ENCODE measurements at regions not wholly inside any gene's neighbourhood (a gene's known extent, or its start where the extent isn't known, plus 50 kb on each side); places are given as distances from the start of the nearest gene placed in this dataset.

GRCh38 chr10:133013463-133013862 is 71.1 kb upstream of the CFAP46 start:
- Histone ChIP-seq H3K27me3 (ENCODE audit: insufficient read depth, low read length) (no peaks in the 10 kb centered on the region), H3K9me3 (ENCODE audit: control insufficient read depth in 1 of 2, insufficient read depth in 1 of 2, low read depth in 1 of 2, low read length in 2 of 2) (no peaks in the 10 kb centered on the region), H3K4me2 (ENCODE audit: low read length) (peak overlapping the region; percentile 38), H3K9me2 (ENCODE audit: insufficient read depth) (no peaks in the 10 kb centered on the region), H3K9ac (ENCODE audit: low read length) (peak overlapping the region; percentile 32; the same call in 1 of the 2 replicates), H2AFZ (ENCODE audit: low read depth, low read length, poor library complexity, severe bottlenecking) (no peak overlapping the region), H3K4me3 (replicated peaks in 1 of 2; ENCODE audit: low read depth in 1 of 2, low read length in 2 of 2) (no peak overlapping the region), H3K36me3 (ENCODE audit: control insufficient read depth in 1 of 2, insufficient read depth in 2 of 2, low read length in 2 of 2) (no peaks in the 10 kb centered on the region), H3K79me2 (ENCODE audit: insufficient read depth, low read length) (no peaks in the 10 kb centered on the region), H3K27ac (ENCODE audit: low read depth, low read length) (no peak overlapping the region), H4K20me1 (ENCODE audit: insufficient read depth) (no peaks in the 10 kb centered on the region), H3K4me1 (ENCODE audit: control insufficient read depth in 1 of 2, insufficient read depth in 2 of 2, low read length in 2 of 2) (peaks cover 0 to 29% of the 10 kb centered on the region in 2 experiments; a peak in 2 of 4 replicates)
- TF ChIP-seq ELF1 (IDR thresholded peaks at IDR 0.05; ENCODE audit: borderline replicate concordance, low read depth) (peak; percentile 84; the same call in 1 of the 2 replicates), EZH2 (IDR thresholded peaks at IDR 0.05) (no peak)
- RAD21 ChIA-PET (ENCODE audit: low non-redundant PET in 1 of 2, low total read pairs in 2 of 2, uncharacterized antibody in 2 of 2, unreplicated experiment in 2 of 2) = no interaction called here
- intact Hi-C loops (cut with micrococcal nuclease) = no loop called here
- POLR2A ChIA-PET = no interaction called here
- CTCF ChIA-PET = no interaction called here
- no peak for DNase-seq (ENCODE audit: low read depth, low spot score)
- no TSS peak for BruUV-seq (replicated peaks)
- peak; percentile 55 for ATAC-seq

- POLR2A ChIA-PET = no interaction called here
- RAD21 ChIA-PET (ENCODE audit: low non-redundant PET in 1 of 2, low total read pairs in 2 of 2, uncharacterized antibody in 2 of 2, unreplicated experiment in 2 of 2) = no interaction called here
- no peak overlapping the region for H3K4me3 ChIP-seq (replicated peaks in 1 of 2; ENCODE audit: low read depth in 1 of 2, low read length in 2 of 2)
- no peaks in the 10 kb centered on the region for H3K36me3 ChIP-seq (ENCODE audit: control insufficient read depth in 1 of 2, insufficient read depth in 2 of 2, low read length in 2 of 2)
- H4K20me1 ChIP-seq (ENCODE audit: insufficient read depth) = no peaks in the 10 kb centered on the region
- no peaks in the 10 kb centered on the region for H3K27me3 ChIP-seq (ENCODE audit: insufficient read depth, low read length)
- H3K4me1 ChIP-seq (ENCODE audit: control insufficient read depth in 1 of 2, insufficient read depth in 2 of 2, low read length in 2 of 2) = peaks cover 0 to 29% of the 10 kb centered on the region in 2 experiments; a peak in 2 of 4 replicates
- H3K27ac ChIP-seq (ENCODE audit: low read depth, low read length) = no peak overlapping the region
- H3K9me3 ChIP-seq (ENCODE audit: control insufficient read depth in 1 of 2, insufficient read depth in 1 of 2, low read depth in 1 of 2, low read length in 2 of 2) = no peaks in the 10 kb centered on the region
- no peak for ATAC-seq
- no peaks in the 10 kb centered on the region for H3K9me2 ChIP-seq (ENCODE audit: insufficient read depth)
- BruUV-seq (replicated peaks) = no TSS peak
- CTCF ChIA-PET = no interaction called here
- DNase-seq (ENCODE audit: low read depth, low spot score) = no peak
- H3K4me2 ChIP-seq (ENCODE audit: low read length) = peak overlapping the region; percentile 38
- H2AFZ ChIP-seq (ENCODE audit: low read depth, low read length, poor library complexity, severe bottlenecking) = no peak overlapping the region
- H3K79me2 ChIP-seq (ENCODE audit: insufficient read depth, low read length) = no peaks in the 10 kb centered on the region
- intact Hi-C loops (cut with micrococcal nuclease) = no loop called here
- H3K9ac ChIP-seq (ENCODE audit: low read length) = no peak overlapping the region
- no peak for TF ChIP-seq ATF3 (IDR thresholded peaks at IDR 0.05)
- no peak for TF ChIP-seq SP1 (IDR thresholded peaks at IDR 0.05; ENCODE audit: low read depth)
- TF ChIP-seq CEBPB (IDR thresholded peaks at IDR 0.05; ENCODE audit: low read depth) = no peak
- TF ChIP-seq ZFX (IDR thresholded peaks at IDR 0.05) = no peak
- TF ChIP-seq POLR2AphosphoS5 (IDR thresholded peaks at IDR 0.05; ENCODE audit: low read depth, low read length) = no peak
- TF ChIP-seq CBX3 (IDR thresholded peaks at IDR 0.05; ENCODE audit: low read depth) = no peak
- no peak for TF ChIP-seq EGR1 (IDR thresholded peaks at IDR 0.05; ENCODE audit: low read depth)
- no peak for TF ChIP-seq CTCF (IDR thresholded peaks at IDR 0.05 in 2 of 3, conservative IDR thresholded peaks at IDR 0.05 in 1 of 3; ENCODE audit: borderline replicate concordance in 1 of 3, insufficient read depth in 1 of 3, low read depth in 2 of 3, low read length in 2 of 3)
- no peak for TF ChIP-seq YY1 (IDR thresholded peaks at IDR 0.05; ENCODE audit: extremely low read depth, insufficient replicate concordance, low read depth, low read length)
- TF ChIP-seq ZBTB33 (IDR thresholded peaks at IDR 0.05; ENCODE audit: extremely low read depth, insufficient replicate concordance, low read length) = no peak
- no peak for TF ChIP-seq RAD21 (IDR thresholded peaks at IDR 0.05; ENCODE audit: low read depth)
- no peak for TF ChIP-seq ZNF274 (IDR thresholded peaks at IDR 0.05; ENCODE audit: low read depth, low read length)
- no peak for TF ChIP-seq POLR2A (IDR thresholded peaks at IDR 0.05; ENCODE audit: borderline replicate concordance, extremely low read depth, insufficient read depth, insufficient read length)
- TF ChIP-seq ELF1 (IDR thresholded peaks at IDR 0.05; ENCODE audit: borderline replicate concordance, low read depth) = no peak
- TF ChIP-seq EZH2phosphoT487 (IDR thresholded peaks at IDR 0.05; ENCODE audit: borderline replicate concordance) = no peak
- TF ChIP-seq FOSL1 (IDR thresholded peaks at IDR 0.05; ENCODE audit: low read depth) = no peak
- no peak for TF ChIP-seq JUND (IDR thresholded peaks at IDR 0.05)
Measured at GRCh38 chr10:133012573-133013359, 70.4 kb upstream of the CFAP46 start.
